Duodenal mucosa (tissue), 2 donors: ENCODE measurements at regions not wholly inside any gene's neighbourhood (a gene's known extent, or its start where the extent isn't known, plus 50 kb on each side); places are given as distances from the start of the nearest gene placed in this dataset.

Experiments used
- H3K27ac ChIP-seq: one replicate; pipeline ENCODE4 v1.7.0; 2013; ENCODE audit warnings: low read depth, low read length
- H3K27me3 ChIP-seq, 2 donors: one replicate each; pipeline ENCODE4 v1.7.0; 2013; ENCODE audit warnings: low read length in 2 of 2, control low read depth in 1 of 2; ENCODE audit not compliant: insufficient read depth in 2 of 2, control insufficient read depth in 1 of 2
- H3K36me3 ChIP-seq, 2 donors: one replicate each; pipeline ENCODE4 v1.7.0; 2013; ENCODE audit warnings: low read length in 2 of 2, control low read depth in 1 of 2; ENCODE audit not compliant: insufficient read depth in 2 of 2, control insufficient read depth in 1 of 2
- H3K4me1 ChIP-seq, 2 donors: one replicate each; pipeline ENCODE4 v1.7.0; 2013; ENCODE audit warnings: low read length in 2 of 2, control low read depth in 1 of 2; ENCODE audit not compliant: insufficient read depth in 2 of 2, control insufficient read depth in 1 of 2
- H3K4me3 ChIP-seq, 2 donors: one replicate each; pipeline ENCODE4 v1.7.0; 2013; ENCODE audit warnings: low read length in 2 of 2, low read depth in 1 of 2
- H3K9ac ChIP-seq, 2 donors: one replicate each; pipeline ENCODE4 v1.7.0; 2013; ENCODE audit warnings: low read length in 2 of 2, low read depth in 1 of 2
- H3K9me3 ChIP-seq, 2 donors: one replicate each; pipeline ENCODE4 v1.7.0; 2013; ENCODE audit warnings: low read length in 2 of 2, control low read depth in 1 of 2; ENCODE audit not compliant: control insufficient read depth in 1 of 2

DNA sequence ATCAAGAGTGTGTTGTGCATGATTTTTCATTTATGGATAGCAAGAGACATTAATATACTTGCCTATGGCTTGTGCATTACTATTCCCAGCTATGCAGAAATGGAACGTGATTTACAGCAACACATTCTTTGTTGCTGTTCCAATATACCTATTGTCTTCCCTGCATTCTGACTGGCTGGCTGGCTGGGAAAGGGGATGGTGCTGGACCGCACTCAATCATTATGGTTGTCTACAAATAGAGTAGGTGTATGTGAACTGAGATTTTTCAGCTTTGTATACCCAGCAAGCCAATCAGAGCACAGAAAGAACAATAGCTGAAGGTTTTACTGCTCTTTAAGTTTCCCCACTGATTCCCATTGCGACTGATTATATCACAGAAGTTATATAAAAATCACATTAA, 167.5 kb downstream of the ATG4C start:
- Histone ChIP-seq H3K27me3 (peaks cover 0 to 3% of the 10 kb centered on the region in 2 donors), H3K9ac (no peak overlapping the region)

GRCh38 chr1:62952596-62952995, 168.7 kb downstream of the ATG4C start:
- no peak overlapping the region for H3K4me3 ChIP-seq
- peaks cover 0 to 3% of the 10 kb centered on the region in 2 donors for H3K27me3 ChIP-seq
- no peak overlapping the region for H3K9ac ChIP-seq
- H3K36me3 ChIP-seq = no peaks in the 10 kb centered on the region
- H3K4me1 ChIP-seq = peaks cover 7 to 8% of the 10 kb centered on the region in 2 donors
- no peaks in the 10 kb centered on the region for H3K9me3 ChIP-seq
- H3K27ac ChIP-seq = no peak overlapping the region

More for the DNA sequence above, 167.5 kb downstream of the ATG4C start:
- H3K27ac ChIP-seq = no peak overlapping the region
- peaks cover 7 to 8% of the 10 kb centered on the region in 2 donors for H3K4me1 ChIP-seq
- H3K36me3 ChIP-seq = no peaks in the 10 kb centered on the region
- no peak overlapping the region for H3K4me3 ChIP-seq
- no peaks in the 10 kb centered on the region for H3K9me3 ChIP-seq

DNA sequence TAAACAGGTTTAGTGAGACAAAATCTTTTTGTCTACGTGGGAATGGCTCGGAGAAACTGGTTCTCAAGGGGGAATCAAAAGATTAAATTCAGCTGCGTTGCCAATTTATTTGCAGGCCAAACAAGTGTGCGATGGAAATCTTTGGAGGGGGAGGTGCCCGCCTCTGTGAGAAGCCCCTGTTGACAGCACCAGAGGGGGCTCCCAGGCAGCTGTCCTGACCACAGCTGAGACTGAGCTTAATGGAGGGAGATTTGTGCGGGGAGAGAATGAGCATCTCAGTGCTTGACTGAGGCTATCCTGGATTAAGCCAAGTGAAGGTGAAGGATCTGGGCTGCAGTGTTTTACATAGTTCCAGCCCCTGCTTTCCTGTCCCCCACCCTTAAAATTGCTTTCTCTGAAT, 169.7 kb downstream of the ATG4C start:
- peaks cover 7 to 8% of the 10 kb centered on the region in 2 donors for H3K4me1 ChIP-seq
- no peak overlapping the region for H3K27ac ChIP-seq
- H3K9me3 ChIP-seq = no peaks in the 10 kb centered on the region
- no peaks in the 10 kb centered on the region for H3K36me3 ChIP-seq
- H3K9ac ChIP-seq = no peak overlapping the region
- peaks cover 0 to 3% of the 10 kb centered on the region in 2 donors for H3K27me3 ChIP-seq
- H3K4me3 ChIP-seq = no peak overlapping the region

- H3K36me3 ChIP-seq = no peaks in the 10 kb centered on the region
- H3K4me3 ChIP-seq = no peak overlapping the region
- no peak overlapping the region for H3K27ac ChIP-seq
- H3K9me3 ChIP-seq = no peaks in the 10 kb centered on the region
- H3K4me1 ChIP-seq = peaks cover 7 to 8% of the 10 kb centered on the region in 2 donors
- peaks cover 0 to 3% of the 10 kb centered on the region in 2 donors for H3K27me3 ChIP-seq
- no peak overlapping the region for H3K9ac ChIP-seq
These were observed 170.8 kb downstream of the ATG4C start for GRCh38 chr1:62954758-62955157.

DNA sequence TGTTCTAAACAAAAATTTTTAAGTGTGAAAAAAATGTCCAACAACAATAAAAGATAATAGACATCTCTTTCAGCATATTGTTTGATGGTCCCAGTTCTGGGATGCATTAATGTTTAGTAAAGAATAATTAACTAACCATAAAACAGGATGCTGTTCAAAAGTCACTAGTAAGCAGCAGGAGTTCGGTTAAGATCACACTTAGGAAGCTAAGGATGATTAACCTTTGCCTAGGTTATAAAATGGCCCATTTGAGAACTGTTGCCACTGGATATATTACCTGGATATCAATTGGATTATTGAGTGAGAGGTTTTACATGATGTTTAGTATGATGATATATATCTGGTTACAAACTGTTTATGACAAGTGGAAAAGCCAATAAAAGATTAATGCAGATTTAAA, 171.7 kb downstream of the ATG4C start:
- H3K27me3 ChIP-seq = no peaks in the 10 kb centered on the region
- H3K27ac ChIP-seq = no peak overlapping the region
- peaks cover 7 to 8% of the 10 kb centered on the region in 2 donors for H3K4me1 ChIP-seq
- no peak overlapping the region for H3K4me3 ChIP-seq
- H3K9ac ChIP-seq = no peak overlapping the region
- H3K36me3 ChIP-seq = no peaks in the 10 kb centered on the region
- H3K9me3 ChIP-seq = no peaks in the 10 kb centered on the region

GRCh38 chr1:62962014-62962812, 178.3 kb downstream of the ATG4C start:
- peaks cover 17 to 24% of the 10 kb centered on the region in 2 donors for H3K4me1 ChIP-seq

GRCh38 chr1:62962901-62963776, 179.2 kb downstream of the ATG4C start:
- Histone ChIP-seq H3K9ac (no peak overlapping the region), H3K9me3 (no peaks in the 10 kb centered on the region), H3K4me1 (peaks cover 17 to 24% of the 10 kb centered on the region in 2 donors), H3K4me3 (no peak overlapping the region), H3K27me3 (no peaks in the 10 kb centered on the region), H3K27ac (no peak overlapping the region), H3K36me3 (no peaks in the 10 kb centered on the region)

More at GRCh38 chr1:62962014-62962812, 178.3 kb downstream of the ATG4C start:
- no peak overlapping the region for H3K4me3 ChIP-seq
- no peaks in the 10 kb centered on the region for H3K9me3 ChIP-seq
- H3K36me3 ChIP-seq = no peaks in the 10 kb centered on the region
- H3K9ac ChIP-seq = no peak overlapping the region
- H3K27me3 ChIP-seq = no peaks in the 10 kb centered on the region
- H3K27ac ChIP-seq = no peak overlapping the region

- Histone ChIP-seq H3K4me3 (no peak overlapping the region), H3K36me3 (no peaks in the 10 kb centered on the region), H3K9me3 (no peaks in the 10 kb centered on the region), H3K27me3 (no peaks in the 10 kb centered on the region), H3K27ac (no peak overlapping the region), H3K9ac (no peak overlapping the region), H3K4me1 (peaks cover 17 to 24% of the 10 kb centered on the region in 2 donors)
These were observed 180.2 kb downstream of the ATG4C start for GRCh38 chr1:62964141-62964540.

DNA sequence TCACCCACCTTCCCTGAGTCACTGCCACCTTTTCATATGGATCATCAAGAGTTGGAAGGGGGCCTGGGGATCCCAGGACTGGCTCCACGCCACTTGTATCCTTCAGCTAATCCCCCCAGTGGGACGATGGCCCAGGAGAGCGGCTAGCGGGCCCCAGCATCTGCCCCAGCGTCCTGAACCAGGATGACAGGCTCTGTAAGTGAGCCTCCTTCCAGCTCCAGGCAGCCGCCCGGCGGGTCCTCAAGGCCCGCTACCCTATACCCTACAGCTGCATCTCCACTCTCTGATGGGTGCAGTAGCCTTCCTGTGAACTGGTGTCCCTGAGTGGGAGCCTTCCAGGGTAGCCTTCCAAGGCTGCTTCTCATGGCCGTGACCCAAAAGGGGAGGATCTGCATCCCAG, 183.1 kb downstream of the ATG4C start:
- peaks cover 15 to 17% of the 10 kb centered on the region in 2 donors for H3K4me1 ChIP-seq
- H3K27ac ChIP-seq = no peak overlapping the region
- no peak overlapping the region for H3K9ac ChIP-seq
- no peaks in the 10 kb centered on the region for H3K27me3 ChIP-seq
- no peak overlapping the region for H3K4me3 ChIP-seq
- no peaks in the 10 kb centered on the region for H3K9me3 ChIP-seq
- H3K36me3 ChIP-seq = no peaks in the 10 kb centered on the region

DNA sequence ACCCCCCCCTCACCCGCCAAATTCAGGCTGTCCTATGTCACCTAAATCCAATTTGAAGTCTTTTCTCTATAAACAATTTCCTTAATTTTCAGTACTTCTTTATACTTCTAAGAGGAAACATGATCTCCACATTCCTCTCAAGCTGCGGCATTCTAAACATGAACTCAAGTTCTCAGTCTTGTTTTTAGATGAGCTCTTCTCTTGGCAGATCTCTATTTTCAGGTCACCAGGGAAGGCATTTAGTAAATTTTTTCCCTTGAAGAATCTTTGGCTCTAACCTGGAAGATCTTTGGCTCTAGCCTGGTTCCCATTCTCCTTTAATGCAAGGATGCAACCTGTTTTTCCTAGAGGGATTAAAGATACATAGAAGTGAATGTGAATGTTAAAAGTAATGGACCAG, 193.4 kb downstream of the ATG4C start:
- H3K9me3 ChIP-seq = no peaks in the 10 kb centered on the region
- no peaks in the 10 kb centered on the region for H3K36me3 ChIP-seq
- no peak overlapping the region for H3K4me3 ChIP-seq
- H3K27me3 ChIP-seq = no peaks in the 10 kb centered on the region
- no peak overlapping the region for H3K9ac ChIP-seq
- H3K4me1 ChIP-seq = no peaks in the 10 kb centered on the region
- H3K27ac ChIP-seq = no peak overlapping the region
